Keratinocyte (primary cell): ENCODE measurements at regions not wholly inside any gene's neighbourhood (a gene's known extent, or its start where the extent isn't known, plus 50 kb on each side); places are given as distances from the start of the nearest gene placed in this dataset.

Experiments used
- EZH2 ChIP-seq: IDR thresholded peaks from one replicate; pipeline ENCODE4 v1.6.1; 2012; ENCODE audit warnings: inconsistent platforms, mild to moderate bottlenecking, low read length, moderate library complexity
- TF ChIP-seq, protein P1 (sequence below), 3 experiments: IDR thresholded peaks in 1 of 3; conservative IDR thresholded peaks in 1 of 3; optimal IDR thresholded peaks in 1 of 3; 2 replicates in 2 of 3; 3 replicates in 1 of 3; pipeline versions ENCODE3 to v1.5.1; 2011; ENCODE audit warnings: low read length in 3 of 3, mild to moderate bottlenecking in 3 of 3, moderate library complexity in 2 of 3, control low read depth in 1 of 3, inconsistent platforms in 1 of 3; ENCODE audit not compliant: insufficient read depth in 2 of 3; ENCODE audit errors: extremely low read depth in 1 of 3

- TF ChIP-seq, protein P1, sequence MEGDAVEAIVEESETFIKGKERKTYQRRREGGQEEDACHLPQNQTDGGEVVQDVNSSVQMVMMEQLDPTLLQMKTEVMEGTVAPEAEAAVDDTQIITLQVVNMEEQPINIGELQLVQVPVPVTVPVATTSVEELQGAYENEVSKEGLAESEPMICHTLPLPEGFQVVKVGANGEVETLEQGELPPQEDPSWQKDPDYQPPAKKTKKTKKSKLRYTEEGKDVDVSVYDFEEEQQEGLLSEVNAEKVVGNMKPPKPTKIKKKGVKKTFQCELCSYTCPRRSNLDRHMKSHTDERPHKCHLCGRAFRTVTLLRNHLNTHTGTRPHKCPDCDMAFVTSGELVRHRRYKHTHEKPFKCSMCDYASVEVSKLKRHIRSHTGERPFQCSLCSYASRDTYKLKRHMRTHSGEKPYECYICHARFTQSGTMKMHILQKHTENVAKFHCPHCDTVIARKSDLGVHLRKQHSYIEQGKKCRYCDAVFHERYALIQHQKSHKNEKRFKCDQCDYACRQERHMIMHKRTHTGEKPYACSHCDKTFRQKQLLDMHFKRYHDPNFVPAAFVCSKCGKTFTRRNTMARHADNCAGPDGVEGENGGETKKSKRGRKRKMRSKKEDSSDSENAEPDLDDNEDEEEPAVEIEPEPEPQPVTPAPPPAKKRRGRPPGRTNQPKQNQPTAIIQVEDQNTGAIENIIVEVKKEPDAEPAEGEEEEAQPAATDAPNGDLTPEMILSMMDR (optimal IDR thresholded peaks at IDR 0.05 in 1 of 3, IDR thresholded peaks at IDR 0.05 in 1 of 3, conservative IDR thresholded peaks at IDR 0.05 in 1 of 3; ENCODE audit: extremely low read depth in 1 of 3, insufficient read depth in 2 of 3, low read length in 3 of 3) = no peak
- no peak for TF ChIP-seq EZH2
Measured at GRCh38 chr4:152256996-152257395, 278.9 kb downstream of the FBXW7 start.
